ENCODE measurements at regions not wholly inside any gene's neighbourhood (a gene's known extent, or its start where the extent isn't known, plus 50 kb on each side); places are given as distances from the start of the nearest gene placed in this dataset.

- WGBS, 4 donors: 90 to 96% (median 94%) methylated on average over 1 of the region's 1 CpG
- no peak for DNase-seq
- Histone ChIP-seq H3K36me3 (replicated peaks in 1 of 2) (no peaks in the 10 kb centered on the region), H3K9me3 (replicated peaks in 1 of 3) (no peaks in the 10 kb centered on the region), H3K27me3 (no peaks in the 10 kb centered on the region), H3K27ac (no peak overlapping the region), H3K4me1 (replicated peaks in 1 of 2) (peaks cover 3 to 11% of the 10 kb centered on the region in 2 donors), H3K4me3 (no peak overlapping the region)
- TF ChIP-seq POLR2A (IDR thresholded peaks at IDR 0.05): no peak
- no peak for TF ChIP-seq CTCF (IDR thresholded peaks at IDR 0.05)
- intact Hi-C loops (cut with DNase I): no loop called here
Observed at GRCh38 chr1:229032375-229032774, 238.5 kb upstream of the RAB4A start.

- intact Hi-C loops (cut with DNase I): no loop called here
Observed at GRCh38 chr1:229033480-229033879, 237.4 kb upstream of the RAB4A start.

GRCh38 chr1:229034342-229034741 is 236.6 kb upstream of the RAB4A start:
- H3K9me3 ChIP-seq (replicated peaks in 1 of 3): no peaks in the 10 kb centered on the region
- peaks cover 3 to 11% of the 10 kb centered on the region in 2 donors for H3K4me1 ChIP-seq (replicated peaks in 1 of 2)
- TF ChIP-seq POLR2A (IDR thresholded peaks at IDR 0.05) (no peak), CTCF (IDR thresholded peaks at IDR 0.05) (no peak)
- DNase-seq: no peak
- H3K27ac ChIP-seq: no peak overlapping the region
- no peak overlapping the region for H3K4me3 ChIP-seq
- no peaks in the 10 kb centered on the region for H3K27me3 ChIP-seq
- 68 to 79% (median 77%) methylated on average over 3 of the region's 3 CpGs for WGBS, 4 donors
- no peaks in the 10 kb centered on the region for H3K36me3 ChIP-seq (replicated peaks in 1 of 2)
- intact Hi-C loops (cut with DNase I): no loop called here

More at GRCh38 chr1:229033480-229033879, 237.4 kb upstream of the RAB4A start:
- H3K4me1 ChIP-seq (replicated peaks in 1 of 2): peaks cover 3 to 11% of the 10 kb centered on the region in 2 donors
- 71 to 87% (median 80%) methylated on average over 4 of the region's 4 CpGs for WGBS, 4 donors
- no peaks in the 10 kb centered on the region for H3K9me3 ChIP-seq (replicated peaks in 1 of 3)
- DNase-seq: no peak
- no peaks in the 10 kb centered on the region for H3K36me3 ChIP-seq (replicated peaks in 1 of 2)
- H3K27me3 ChIP-seq: no peaks in the 10 kb centered on the region
- no peak overlapping the region for H3K4me3 ChIP-seq
- H3K27ac ChIP-seq: no peak overlapping the region
- no peak for TF ChIP-seq POLR2A (IDR thresholded peaks at IDR 0.05)
- no peak for TF ChIP-seq CTCF (IDR thresholded peaks at IDR 0.05)

- Histone ChIP-seq H3K27ac (no peak overlapping the region), H3K9me3 (replicated peaks in 1 of 3) (no peaks in the 10 kb centered on the region), H3K4me1 (replicated peaks in 1 of 2) (peaks cover 3 to 11% of the 10 kb centered on the region in 2 donors), H3K27me3 (no peaks in the 10 kb centered on the region), H3K36me3 (replicated peaks in 1 of 2) (no peaks in the 10 kb centered on the region), H3K4me3 (no peak overlapping the region)
- no peak for DNase-seq
- WGBS, 4 donors: 72 to 85% (median 83%) methylated on average over 6 of the region's 6 CpGs
- no peak for TF ChIP-seq CTCF (IDR thresholded peaks at IDR 0.05)
- TF ChIP-seq POLR2A (IDR thresholded peaks at IDR 0.05): no peak
- intact Hi-C loops (cut with DNase I): no loop called here
Observed at GRCh38 chr1:229035054-229035747, 235.7 kb upstream of the RAB4A start.
